NCI-H146 treated with DMSO at 0.1 percent for 48 hours (cell line): ENCODE measurements at regions not wholly inside any gene's neighbourhood (a gene's known extent, or its start where the extent isn't known, plus 50 kb on each side); places are given as distances from the start of the nearest gene placed in this dataset.

ENCODE experiments used
- DNase-seq: peaks from one replicate; lab custom pipeline; 2025; ENCODE audit not compliant: unreplicated experiment; lab: John Stamatoyannopoulos, UW

GRCh38 chr2:56613254-56613653 lies 429.5 kb downstream of the CCDC85A start:
- DNase-seq = no peak

- no peak for DNase-seq
These were observed 430.1 kb downstream of the CCDC85A start for GRCh38 chr2:56613920-56614319.

- no peak for DNase-seq
These were observed 432.0 kb downstream of the CCDC85A start for GRCh38 chr2:56615760-56616159.

GRCh38 chr2:56624181-56624580 lies 440.4 kb downstream of the CCDC85A start:
- no peak for DNase-seq

GRCh38 chr2:56626927-56627326 lies 443.1 kb downstream of the CCDC85A start:
- no peak for DNase-seq

DNA sequence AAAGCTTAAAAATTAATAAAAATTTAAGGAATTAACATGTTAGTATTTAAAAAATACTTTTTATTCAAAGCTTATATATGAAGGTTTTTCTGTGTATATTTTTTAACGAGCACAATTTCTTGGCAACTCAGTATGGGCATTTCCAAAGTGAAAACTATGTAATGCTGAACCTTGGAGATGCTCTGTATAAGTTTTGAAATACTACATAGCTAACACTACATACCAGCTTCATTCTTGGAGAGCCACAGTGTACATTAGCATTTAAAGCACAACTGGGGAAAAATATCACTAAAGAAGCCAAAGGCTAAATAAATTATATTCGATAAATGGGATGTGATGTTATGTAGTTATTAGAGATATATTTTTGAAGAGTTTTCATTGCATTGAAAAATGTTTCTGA lies 446.5 kb downstream of the CCDC85A start:
- DNase-seq = no peak

DNA sequence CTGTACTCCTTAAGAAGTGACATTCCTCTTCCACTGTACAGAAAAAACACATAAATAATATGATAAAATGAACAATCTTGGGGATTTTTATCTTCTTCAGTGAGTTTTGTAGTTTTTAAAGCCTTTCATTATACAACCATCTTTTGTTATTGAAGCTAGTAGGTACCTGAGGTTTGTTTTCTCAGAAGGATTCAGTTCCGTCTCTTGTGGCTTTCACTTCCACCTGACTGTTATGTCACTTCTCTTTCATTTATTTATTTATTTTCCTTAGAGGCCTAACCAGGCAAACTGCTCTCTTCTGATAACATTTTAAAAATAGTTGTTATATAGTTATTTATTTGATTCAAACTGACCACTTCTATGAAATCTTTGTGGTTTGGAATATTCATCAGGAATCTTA lies 464.2 kb downstream of the CCDC85A start:
- DNase-seq = no peak

DNA sequence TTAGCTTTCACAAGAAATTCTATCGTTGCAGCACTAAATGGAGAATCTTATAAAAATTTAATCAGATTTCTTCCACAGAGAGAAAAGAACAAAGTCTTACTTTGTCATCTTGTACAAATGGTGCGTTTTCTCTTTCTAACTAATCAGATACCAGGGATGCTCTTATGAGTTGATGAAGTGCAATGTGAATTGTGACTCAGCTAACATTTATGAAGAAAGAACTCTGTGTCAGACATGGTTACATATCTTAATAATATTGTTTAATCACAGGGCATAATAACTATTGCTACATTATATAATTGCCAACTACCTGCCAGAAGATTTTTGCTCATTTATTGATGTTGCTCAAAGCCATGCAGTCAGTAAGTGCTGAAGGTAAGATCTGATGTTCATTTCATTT lies 465.0 kb downstream of the CCDC85A start:
- no peak for DNase-seq

- no peak for DNase-seq
These were observed 471.1 kb downstream of the CCDC85A start for GRCh38 chr2:56654936-56655335.

DNA sequence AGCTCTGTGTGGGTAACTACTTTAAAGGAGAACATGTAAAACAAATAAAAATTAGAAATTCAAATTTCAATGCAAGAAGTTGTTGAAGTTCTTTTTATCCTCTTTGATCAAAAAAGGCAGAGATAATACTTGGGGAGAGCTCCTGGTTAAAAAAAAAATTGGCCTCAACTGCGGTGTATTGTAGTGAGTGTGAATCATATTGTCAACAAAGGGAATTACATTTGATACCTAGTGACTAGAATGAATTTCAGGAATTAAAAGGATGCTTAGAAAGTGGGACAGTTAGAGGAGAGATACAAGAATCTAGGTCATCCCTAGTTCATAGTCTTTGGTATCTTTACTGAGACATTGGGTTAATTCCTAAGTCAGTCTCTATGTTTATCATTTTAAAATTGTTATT lies 473.0 kb downstream of the CCDC85A start:
- no peak for DNase-seq

DNA sequence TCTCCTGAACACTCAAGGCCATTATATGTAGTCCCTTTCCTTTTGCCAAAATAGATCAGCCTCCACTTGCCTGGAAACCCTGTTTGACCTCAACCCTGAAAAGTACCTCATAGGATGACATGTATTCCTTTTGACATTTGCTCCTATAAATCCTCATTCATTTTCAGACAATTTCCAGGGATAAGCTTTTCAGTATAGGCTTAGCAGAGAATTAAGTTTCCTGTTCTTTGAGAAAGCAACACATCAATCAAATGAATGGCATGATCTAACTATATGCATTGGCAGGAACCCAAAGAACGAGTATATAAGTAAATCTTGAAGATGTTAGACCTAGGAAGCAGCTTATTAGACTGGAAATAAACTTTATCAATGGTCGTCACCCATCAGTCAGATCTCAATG lies 483.0 kb downstream of the CCDC85A start:
- no peak for DNase-seq

DNA sequence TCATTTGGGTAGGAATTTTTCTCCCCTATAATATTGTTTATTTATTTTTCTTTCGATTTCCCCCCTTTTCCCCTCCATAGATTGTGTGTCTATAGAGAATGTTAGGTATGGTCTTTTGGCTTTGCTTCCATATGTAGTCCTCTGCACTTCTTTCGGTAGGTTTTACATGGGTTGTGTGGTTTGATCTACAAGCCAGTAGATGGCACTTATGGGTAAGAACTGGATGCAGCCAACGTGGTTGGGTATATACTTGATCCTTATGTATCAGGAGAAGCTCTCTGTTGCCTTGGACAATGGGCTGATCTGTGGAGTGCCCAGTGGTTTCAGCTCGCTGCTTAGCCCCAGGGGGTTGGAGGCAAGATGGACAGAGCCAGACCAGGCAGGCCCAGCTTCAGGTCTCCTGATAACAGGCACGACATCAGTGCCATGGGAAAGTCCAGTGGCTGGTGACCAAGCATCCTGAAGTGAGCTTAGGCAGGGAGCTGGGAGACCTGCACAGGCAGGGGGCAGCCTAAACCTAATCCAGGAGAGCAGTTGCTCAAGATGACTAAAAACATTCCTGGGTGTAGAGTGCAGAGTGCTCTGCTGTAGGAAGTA lies 488.3 kb downstream of the CCDC85A start:
- no peak for DNase-seq

- DNase-seq = no peak
These were observed 490.3 kb downstream of the CCDC85A start for GRCh38 chr2:56674084-56674483.

GRCh38 chr2:56676966-56677365 lies 493.2 kb downstream of the CCDC85A start:
- no peak for DNase-seq

DNA sequence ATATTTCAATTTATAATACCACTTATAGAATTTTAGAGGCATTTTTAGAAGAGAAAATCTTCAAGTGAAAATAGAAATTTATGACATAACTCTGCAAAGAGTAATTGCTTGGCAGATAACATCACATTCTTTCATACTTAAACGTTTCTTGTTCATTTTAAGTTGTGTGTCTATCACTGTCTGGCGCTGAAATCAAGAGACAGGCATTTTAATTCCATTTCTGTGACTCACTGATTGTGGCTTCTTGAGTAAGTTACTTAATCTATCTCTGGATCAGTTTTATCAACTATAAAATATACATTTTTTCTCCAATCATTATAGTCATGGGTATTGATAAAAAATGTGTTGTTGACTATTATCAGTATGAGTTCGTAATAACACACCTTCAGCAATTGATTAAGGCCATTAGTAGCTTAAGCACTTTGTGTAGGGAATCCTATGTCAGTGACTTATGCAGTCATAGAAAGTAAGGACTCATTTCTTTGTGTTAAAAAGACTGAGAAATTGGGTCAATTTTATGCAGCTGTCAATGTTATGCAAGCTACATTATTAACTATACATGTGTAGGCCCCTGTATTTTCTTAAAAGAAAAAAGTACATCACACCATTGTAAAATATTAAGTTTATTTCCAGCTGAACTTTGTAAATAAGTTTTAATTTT lies 497.3 kb downstream of the CCDC85A start:
- no peak for DNase-seq

DNA sequence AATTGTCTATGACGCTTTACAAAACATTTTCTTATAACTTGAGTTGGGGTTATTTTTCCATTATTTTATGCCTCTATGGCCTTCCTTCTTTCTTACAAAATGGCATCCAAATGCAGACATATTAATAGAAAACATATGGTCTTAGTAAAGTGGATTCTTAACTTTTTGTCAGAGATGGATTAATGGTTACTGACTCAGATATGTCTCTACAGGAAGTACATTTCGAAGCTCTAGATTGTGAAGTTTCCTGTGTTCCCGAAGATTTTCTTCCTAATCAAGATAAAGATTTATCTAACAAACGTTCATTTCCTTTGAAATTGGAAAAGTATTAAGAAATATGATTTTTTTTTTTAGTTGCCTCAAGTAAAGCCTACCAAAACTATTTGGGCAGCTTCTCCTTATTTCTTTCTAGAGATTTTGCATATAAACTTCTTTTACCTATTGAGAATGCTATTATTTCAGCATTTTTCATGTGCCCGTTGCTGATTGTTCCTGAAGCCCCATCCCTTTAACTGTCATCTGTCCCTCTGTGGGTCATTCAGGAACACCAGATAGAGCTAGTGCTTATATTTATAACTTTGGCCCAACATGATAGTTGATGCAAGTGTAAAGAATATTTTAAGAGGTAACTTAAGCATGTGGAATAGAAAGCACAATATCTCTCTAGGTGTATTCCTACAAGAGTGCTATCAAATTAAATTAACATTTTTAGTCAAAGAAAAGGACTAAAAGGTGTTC lies 498.0 kb downstream of the CCDC85A start:
- DNase-seq = no peak

- no peak for DNase-seq
These were observed 498.6 kb downstream of the CCDC85A start for GRCh38 chr2:56682397-56682760.

DNA sequence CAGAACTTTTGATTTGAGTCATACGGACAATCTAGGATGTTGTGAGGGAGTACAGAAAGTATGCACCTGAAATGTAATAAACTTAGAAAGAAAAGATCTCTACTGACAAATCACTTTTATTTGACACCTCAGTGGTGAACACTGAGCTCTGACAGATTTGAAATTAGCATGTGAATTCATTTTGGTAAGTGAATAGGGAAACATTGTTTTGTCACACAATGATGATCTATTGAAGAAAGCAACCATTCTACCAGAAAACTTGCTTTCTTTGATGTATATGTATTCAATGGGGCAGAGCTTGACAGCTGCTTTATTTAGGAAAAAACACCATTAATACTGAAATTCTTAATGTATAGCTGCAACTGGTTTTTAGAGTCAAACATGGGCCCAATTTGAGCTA lies 500.5 kb downstream of the CCDC85A start:
- DNase-seq = no peak

GRCh38 chr2:56685205-56685604 lies 501.4 kb downstream of the CCDC85A start:
- no peak for DNase-seq

DNA sequence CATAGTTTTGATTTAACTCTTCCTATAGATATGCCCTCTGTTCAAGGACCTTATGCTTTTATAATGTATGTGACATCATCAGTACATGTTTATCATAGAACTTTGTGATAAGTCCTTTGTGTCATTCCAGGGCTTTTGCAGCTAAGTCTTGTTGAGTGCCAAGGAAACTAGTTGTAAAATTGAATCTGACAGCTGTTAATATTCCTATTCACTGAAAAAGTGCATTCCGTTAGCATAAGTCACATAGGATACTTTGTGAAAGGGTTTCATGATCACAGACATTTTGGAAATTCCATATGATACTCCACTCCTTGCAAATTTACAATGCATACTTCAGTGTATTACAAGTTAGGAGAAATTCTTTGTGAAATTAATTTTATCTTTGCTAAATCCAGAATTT lies 503.4 kb downstream of the CCDC85A start:
- DNase-seq = no peak

DNA sequence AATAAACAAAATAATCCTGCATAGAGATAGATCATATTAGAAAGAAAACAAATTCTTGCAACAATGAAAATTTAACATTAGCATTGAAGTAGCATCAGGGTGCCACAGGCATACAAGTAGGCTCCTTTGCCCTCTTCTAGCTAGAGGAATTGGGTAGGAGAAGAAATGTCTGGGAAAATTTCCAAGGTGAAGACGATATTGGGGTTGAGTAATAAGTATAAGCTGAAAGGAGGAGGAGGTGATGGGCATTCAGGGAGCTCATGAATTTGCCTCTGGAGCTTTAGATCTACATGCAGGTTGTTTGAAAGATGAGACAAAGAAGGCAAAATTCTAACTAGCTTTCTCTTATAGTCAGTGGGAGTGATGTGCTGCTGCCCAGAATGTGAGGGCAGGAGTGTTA lies 504.9 kb downstream of the CCDC85A start:
- DNase-seq = no peak

GRCh38 chr2:56693501-56693900 lies 509.7 kb downstream of the CCDC85A start:
- DNase-seq = no peak

- DNase-seq = no peak
These were observed 519.2 kb downstream of the CCDC85A start for GRCh38 chr2:56703001-56703400.
